OCI-LY7 (cell line): ENCODE measurements at regions not wholly inside any gene's neighbourhood (a gene's known extent, or its start where the extent isn't known, plus 50 kb on each side); places are given as distances from the start of the nearest gene placed in this dataset.

ENCODE experiments used
- CTCF ChIP-seq: fragments of 200-600 bp; sonication (generic); conservative IDR thresholded peaks from 2 replicates; pipeline ENCODE4 v1.5.1; 2014; ENCODE audit warnings: mild to moderate bottlenecking, antibody characterized with exemption, low read length, moderate library complexity, mixed read lengths
- EZH2phosphoT487 ChIP-seq: fragments of 200-600 bp; sonication (generic); IDR thresholded peaks from 2 replicates; pipeline ENCODE4 v1.6.1; 2018; ENCODE audit warnings: low read depth, borderline replicate concordance, mild to moderate bottlenecking, mixed run types, antibody characterized with exemption, low read length, moderate library complexity, mixed read lengths

- TF ChIP-seq CTCF (no peak), EZH2phosphoT487 (no peak)
These were observed 122.8 kb upstream of the NOCT start for GRCh38 chr4:138892483-138893407.
